ENCODE measurements at regions not wholly inside any gene's neighbourhood (a gene's known extent, or its start where the extent isn't known, plus 50 kb on each side); places are given as distances from the start of the nearest gene placed in this dataset.
"Not testable (repeated sequence)": the region's sequence is repeated elsewhere in the genome, so short reads cannot be mapped to it uniquely, and the experiment has no call there.

GRCh38 chr4:66840178-66840577 is 705.1 kb downstream of the CENPC start:
- no peak for DNase-seq (ENCODE audit: low spot score)

- no peak for DNase-seq (ENCODE audit: low spot score)
Observed at GRCh38 chr4:66837279-66837922, 707.9 kb downstream of the CENPC start.

- no peak for DNase-seq (ENCODE audit: low spot score)
Observed at GRCh38 chr4:66829310-66829709, 716.0 kb downstream of the CENPC start.

GRCh38 chr4:66820681-66821080 is 724.6 kb downstream of the CENPC start:
- no peak for DNase-seq (ENCODE audit: low spot score)

- no peak for DNase-seq (ENCODE audit: low spot score)
Observed at GRCh38 chr4:66814277-66814676, 731.0 kb downstream of the CENPC start.

- DNase-seq (ENCODE audit: low spot score): no peak
Observed at GRCh38 chr4:66805582-66805981, 739.7 kb downstream of the CENPC start.

GRCh38 chr4:66804979-66805378 is 740.3 kb downstream of the CENPC start:
- DNase-seq (ENCODE audit: low spot score): no peak

- no peak for DNase-seq (ENCODE audit: low spot score)
Observed at GRCh38 chr4:66797608-66798007, 747.7 kb downstream of the CENPC start.

- DNase-seq (ENCODE audit: low spot score): no peak
Observed at GRCh38 chr4:66795724-66796123, 749.6 kb downstream of the CENPC start.

- DNase-seq (ENCODE audit: low spot score): no peak
Observed at GRCh38 chr4:66794390-66795034, 750.8 kb downstream of the CENPC start.

GRCh38 chr4:66791686-66792085 is 753.6 kb downstream of the CENPC start:
- DNase-seq (ENCODE audit: low spot score): no peak

GRCh38 chr4:66785479-66785878 is 759.8 kb downstream of the CENPC start:
- DNase-seq (ENCODE audit: low spot score): no peak

GRCh38 chr4:66782751-66783150 is 762.6 kb downstream of the CENPC start:
- not testable (repeated sequence) for DNase-seq (ENCODE audit: low spot score)

- DNase-seq (ENCODE audit: low spot score): no peak
Observed at GRCh38 chr4:66777097-66777496, 768.2 kb downstream of the CENPC start.

GRCh38 chr4:66769441-66769840 is 775.9 kb downstream of the CENPC start:
- no peak for DNase-seq (ENCODE audit: low spot score)

GRCh38 chr4:66767442-66767841 is 777.9 kb downstream of the CENPC start:
- no peak for DNase-seq (ENCODE audit: low spot score)

- no peak for DNase-seq (ENCODE audit: low spot score)
Observed at GRCh38 chr4:66766557-66766956, 778.7 kb downstream of the CENPC start.

GRCh38 chr4:66750273-66750672 is 795.0 kb downstream of the CENPC start:
- DNase-seq (ENCODE audit: low spot score): no peak

GRCh38 chr4:66746918-66747317 is 798.4 kb downstream of the CENPC start:
- DNase-seq (ENCODE audit: low spot score): not testable (repeated sequence)

- DNase-seq (ENCODE audit: low spot score): no peak
Observed at GRCh38 chr4:66741081-66741480, 804.2 kb downstream of the CENPC start.

GRCh38 chr4:66736606-66737005 is 808.7 kb downstream of the CENPC start:
- no peak for DNase-seq (ENCODE audit: low spot score)

GRCh38 chr4:66728280-66728679 is 817.0 kb downstream of the CENPC start:
- DNase-seq (ENCODE audit: low spot score): no peak

GRCh38 chr4:66712301-66712921 is 832.9 kb downstream of the CENPC start:
- DNase-seq (ENCODE audit: low spot score): not testable (repeated sequence)

Measured in mucosa of gallbladder (tissue), 1 donor.